MM.1S (cell line): ENCODE measurements at regions not wholly inside any gene's neighbourhood (a gene's known extent, or its start where the extent isn't known, plus 50 kb on each side); places are given as distances from the start of the nearest gene placed in this dataset.

Experiments used
- CTCF ChIP-seq: fragments of 300-600 bp; sonication (generic); IDR thresholded peaks from 2 replicates; pipeline ENCODE4 v1.5.1; 2016; ENCODE audit warnings: antibody characterized with exemption, low read length, mixed read lengths
- EZH2phosphoT487 ChIP-seq: fragments of 300-600 bp; sonication (generic); IDR thresholded peaks from 2 replicates; pipeline ENCODE4 v1.6.1; 2018; ENCODE audit warnings: antibody characterized with exemption, low read length

- TF ChIP-seq CTCF: no peak
- no peak for TF ChIP-seq EZH2phosphoT487
Observed at GRCh38 chr13:73585236-73585635, 526.4 kb downstream of the KLF5 start.
